Natural killer cell (primary cell): ENCODE measurements at regions not wholly inside any gene's neighbourhood (a gene's known extent, or its start where the extent isn't known, plus 50 kb on each side); places are given as distances from the start of the nearest gene placed in this dataset.

Experiments
- ATAC-seq, 3 donors: fragments of 150-1000 bp in 2 of 3; fragments of 200-7000 bp in 1 of 3; cut with Tn5 transposase; 1 replicate in 1 of 3; 2 replicates in 2 of 3; pipeline ENCODE4 v1.10.0; 2021; ENCODE audit warnings: mild to moderate bottlenecking in 2 of 3, moderate library complexity in 2 of 3
- DNase-seq, 2 donors: peaks; one replicate each; pipeline versions ENCODE4 v3.0.0 to v3.0.0-alpha.2; 2013 to 2021; ENCODE audit warnings: mixed read lengths in 1 of 2
- H3K27ac ChIP-seq: one replicate; pipeline ENCODE4 v1.5.1; 2013; ENCODE audit warnings: mild to moderate bottlenecking, low read length
- H3K27me3 ChIP-seq: one replicate; pipeline ENCODE4 v1.6.1; 2013; ENCODE audit warnings: low read length; ENCODE audit not compliant: control insufficient read depth, insufficient read depth
- H3K36me3 ChIP-seq: one replicate; pipeline ENCODE4 v1.6.1; 2013; ENCODE audit warnings: low read length; ENCODE audit not compliant: control insufficient read depth, insufficient read depth
- H3K4me1 ChIP-seq: one replicate; pipeline ENCODE4 v1.6.1; 2013; ENCODE audit warnings: low read length; ENCODE audit not compliant: control insufficient read depth, insufficient read depth
- H3K4me3 ChIP-seq: one replicate; pipeline ENCODE4 v1.5.1; 2013; ENCODE audit warnings: low read length
- H3K9me3 ChIP-seq: one replicate; pipeline ENCODE4 v1.6.1; 2013; ENCODE audit warnings: low read length; ENCODE audit not compliant: control insufficient read depth, insufficient read depth
- H3K27ac Mint-ChIP-seq, 2 donors: one replicate each; pipeline ENCODE4 v1.8.0; 2022; ENCODE audit warnings: mild to moderate bottlenecking in 2 of 2, mixed read lengths in 2 of 2, moderate library complexity in 1 of 2
- H3K27me3 Mint-ChIP-seq, 2 donors: one replicate each; pipeline ENCODE4 v1.8.0; 2022; ENCODE audit warnings: low read depth in 2 of 2, mixed read lengths in 2 of 2
- H3K36me3 Mint-ChIP-seq: one replicate; pipeline ENCODE4 v1.8.0; 2022; ENCODE audit warnings: mixed read lengths
- H3K4me1 Mint-ChIP-seq, 2 donors: one replicate each; pipeline ENCODE4 v1.8.0; 2022; ENCODE audit warnings: mixed read lengths in 2 of 2
- H3K4me3 Mint-ChIP-seq: one replicate; pipeline ENCODE4 v1.8.0; 2022; ENCODE audit warnings: mild to moderate bottlenecking, moderate library complexity, mixed read lengths
- H3K9me3 Mint-ChIP-seq, 2 donors: one replicate each; pipeline ENCODE4 v1.8.0; 2022; ENCODE audit warnings: mixed read lengths in 2 of 2
- CTCF ChIP-seq: fragments of 200-600 bp; IDR thresholded peaks from one replicate; pipeline ENCODE4 v1.8.0; 2022; ENCODE audit warnings: antibody characterized with exemption
- WGBS: methylation state at CpG from one replicate; pipeline ENCODE4 v1.1.7; 2013; ENCODE audit warnings: missing lambda C conversion rate; ENCODE audit not compliant: insufficient coverage; 5-methylcytosine and 5-hydroxymethylcytosine counted together
- intact Hi-C: fragments of 100-400 bp; cut with micrococcal nuclease; formaldehyde crosslinking; loops from one replicate; pipeline ENCODE4 v1.14.2; 2022

- no peak overlapping the region for H3K4me3 Mint-ChIP-seq
- H3K27ac Mint-ChIP-seq = no peak overlapping the region
- Histone ChIP-seq H3K27ac (no peak overlapping the region), H3K9me3 (no peaks in the 10 kb centered on the region), H3K27me3 (no peaks in the 10 kb centered on the region), H3K36me3 (no peaks in the 10 kb centered on the region), H3K4me1 (no peaks in the 10 kb centered on the region), H3K4me3 (no peak overlapping the region)
- no peaks in the 10 kb centered on the region for H3K27me3 Mint-ChIP-seq
- TF ChIP-seq CTCF = no peak
- intact Hi-C loops = no loop called here
- peaks cover 8 to 9% of the 10 kb centered on the region in 2 donors for H3K9me3 Mint-ChIP-seq
- ATAC-seq (no peak), DNase-seq (no peak)
- H3K36me3 Mint-ChIP-seq = no peaks in the 10 kb centered on the region
- no peaks in the 10 kb centered on the region for H3K4me1 Mint-ChIP-seq
- 79% methylated on average over 5 of the region's 5 CpGs for WGBS
These were observed 478.5 kb downstream of the KIF20B start for GRCh38 chr10:90179696-90180407.

DNA sequence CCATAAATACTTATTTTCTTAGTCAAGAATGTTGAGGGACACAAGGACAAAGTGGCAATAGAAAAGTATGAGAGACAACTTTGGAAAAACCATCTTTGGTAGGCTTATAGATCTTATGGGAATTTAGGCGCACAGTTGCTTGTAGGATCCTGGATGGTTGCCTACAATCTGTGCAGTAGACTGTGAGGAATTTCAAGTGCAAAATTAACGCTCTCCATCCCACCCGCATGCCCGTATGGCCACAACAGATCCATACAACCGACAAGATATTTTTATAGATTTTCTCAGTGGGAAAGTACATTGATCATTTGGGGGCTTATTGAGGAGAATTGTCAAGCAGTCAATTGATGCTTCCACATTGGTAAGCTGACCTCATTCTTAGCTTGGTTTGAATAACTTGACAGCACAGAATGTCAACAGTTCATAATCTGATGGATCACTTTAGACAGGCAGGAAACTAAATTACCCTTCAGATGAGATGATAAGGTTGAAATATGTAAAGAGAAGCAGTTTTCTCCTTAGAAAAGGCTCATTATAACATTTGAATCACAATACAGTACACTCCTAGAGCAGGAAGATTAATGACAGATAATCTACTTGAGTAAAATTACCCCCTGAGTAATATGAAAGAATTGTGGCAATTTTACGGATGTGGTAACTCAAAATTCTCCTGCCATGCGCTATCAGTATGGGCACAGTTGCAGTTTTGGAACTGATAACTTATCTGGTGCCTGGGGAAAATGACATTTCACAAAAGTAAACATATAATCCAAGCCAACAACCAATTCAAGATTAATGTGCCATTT, 479.7 kb downstream of the KIF20B start:
- H3K27ac ChIP-seq = no peak overlapping the region
- no peaks in the 10 kb centered on the region for H3K9me3 ChIP-seq
- no peaks in the 10 kb centered on the region for H3K4me1 ChIP-seq
- H3K36me3 Mint-ChIP-seq = no peaks in the 10 kb centered on the region
- no peak for DNase-seq
- intact Hi-C loops = no loop called here
- no peaks in the 10 kb centered on the region for H3K27me3 ChIP-seq
- no peak overlapping the region for H3K4me3 ChIP-seq
- no peaks in the 10 kb centered on the region for H3K36me3 ChIP-seq
- H3K27ac Mint-ChIP-seq = no peak overlapping the region
- no peaks in the 10 kb centered on the region for H3K27me3 Mint-ChIP-seq
- H3K4me3 Mint-ChIP-seq = no peak overlapping the region
- peaks cover 7 to 9% of the 10 kb centered on the region in 2 donors for H3K9me3 Mint-ChIP-seq
- no peaks in the 10 kb centered on the region for H3K4me1 Mint-ChIP-seq
- WGBS = 86% methylated on average over 7 of the region's 7 CpGs
- ATAC-seq = no peak
- TF ChIP-seq CTCF = no peak

DNA sequence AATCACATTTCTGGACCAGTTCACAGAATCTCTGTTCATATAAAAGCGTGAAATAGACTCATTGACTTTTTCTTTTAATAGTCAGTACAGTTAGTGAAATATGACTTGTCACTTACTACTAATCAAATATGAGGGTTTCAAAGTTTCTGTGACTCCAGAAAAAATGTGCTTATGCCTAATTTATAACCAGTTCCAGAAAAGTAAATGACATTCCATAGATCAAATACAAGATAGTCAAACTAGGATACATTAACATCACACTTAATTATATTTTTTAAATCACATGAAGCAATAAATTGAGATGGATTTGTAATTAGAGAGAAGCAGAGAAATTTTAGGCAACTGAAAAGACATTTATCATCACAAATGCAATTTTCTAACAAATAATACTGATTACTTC, 491.4 kb downstream of the KIF20B start:
- intact Hi-C loops = no loop called here
- Mint-ChIP-seq H3K27ac (no peak overlapping the region), H3K36me3 (no peaks in the 10 kb centered on the region), H3K27me3 (no peaks in the 10 kb centered on the region), H3K4me1 (no peaks in the 10 kb centered on the region), H3K4me3 (no peak overlapping the region), H3K9me3 (peaks cover 0 to 2% of the 10 kb centered on the region in 2 donors)
- no peaks in the 10 kb centered on the region for H3K9me3 ChIP-seq
- no peak for DNase-seq
- H3K27ac ChIP-seq = no peak overlapping the region
- no peak for ATAC-seq
- no CpG with 5 or more reads among the region's 1 CpG for WGBS
- TF ChIP-seq CTCF = no peak
- H3K4me3 ChIP-seq = no peak overlapping the region
- no peaks in the 10 kb centered on the region for H3K36me3 ChIP-seq
- H3K27me3 ChIP-seq = no peaks in the 10 kb centered on the region
- no peaks in the 10 kb centered on the region for H3K4me1 ChIP-seq
